Endothelial cell of umbilical vein (primary cell): ENCODE measurements at regions not wholly inside any gene's neighbourhood (a gene's known extent, or its start where the extent isn't known, plus 50 kb on each side); places are given as distances from the start of the nearest gene placed in this dataset.

Experiments used
- CTCF ChIP-seq, 2 donors: IDR thresholded peaks; 1 replicate in 1 of 2; 2 replicates in 1 of 2; pipeline ENCODE4 v1.5.1; 2011; ENCODE audit warnings: low read length in 2 of 2, mild to moderate bottlenecking in 2 of 2, moderate library complexity in 2 of 2, control low read depth in 1 of 2, inconsistent platforms in 1 of 2, low read depth in 1 of 2; ENCODE audit not compliant: insufficient read depth in 1 of 2; ENCODE audit errors: extremely low read depth in 1 of 2
- EZH2 ChIP-seq: IDR thresholded peaks from 2 replicates; pipeline ENCODE4 v1.6.1; 2012; ENCODE audit warnings: borderline replicate concordance, low read depth, mild to moderate bottlenecking, moderate library complexity, low read length, inconsistent platforms; ENCODE audit not compliant: severe bottlenecking
- FOS ChIP-seq: IDR thresholded peaks from 2 replicates; pipeline ENCODE4 v1.6.1; 2011; ENCODE audit warnings: mild to moderate bottlenecking, low read length, moderate library complexity, borderline replicate concordance; ENCODE audit not compliant: insufficient read depth
- JUN ChIP-seq: IDR thresholded peaks from 2 replicates; pipeline ENCODE4 v1.6.1; 2011; ENCODE audit warnings: borderline replicate concordance, low read depth; ENCODE audit not compliant: insufficient read length, insufficient read depth
- MAX ChIP-seq: IDR thresholded peaks from 2 replicates; pipeline ENCODE4 v1.6.1; 2011; ENCODE audit not compliant: insufficient read depth, insufficient read length
- MYC ChIP-seq: IDR thresholded peaks from one replicate; pipeline ENCODE4 v1.6.1; 2011; ENCODE audit warnings: mild to moderate bottlenecking, low read depth, low read length
- POLR2A ChIP-seq: IDR thresholded peaks from 2 replicates; pipeline ENCODE4 v1.6.1; 2012; ENCODE audit warnings: low read depth, mild to moderate bottlenecking, control low read depth, low read length
- POLR2AphosphoS5 ChIP-seq: IDR thresholded peaks from 2 replicates; pipeline ENCODE4 v1.6.1; 2012; ENCODE audit warnings: low read depth, mild to moderate bottlenecking, control low read depth, low read length, moderate library complexity; ENCODE audit not compliant: insufficient read depth

- TF ChIP-seq CTCF (IDR thresholded peaks at IDR 0.05; ENCODE audit: extremely low read depth in 1 of 2, insufficient read depth in 1 of 2, low read depth in 1 of 2, low read length in 2 of 2) = no peak
- TF ChIP-seq POLR2A = no peak
- TF ChIP-seq EZH2 = no peak
- TF ChIP-seq MYC = no peak
- no peak for TF ChIP-seq MAX
- TF ChIP-seq POLR2AphosphoS5 = no peak
- TF ChIP-seq JUN = no peak
- TF ChIP-seq FOS = no peak
Measured at GRCh38 chr2:215205787-215206186, 67.4 kb upstream of the ABCA12 start.
